ENCODE measurements at regions not wholly inside any gene's neighbourhood (a gene's known extent, or its start where the extent isn't known, plus 50 kb on each side); places are given as distances from the start of the nearest gene placed in this dataset.

DNA sequence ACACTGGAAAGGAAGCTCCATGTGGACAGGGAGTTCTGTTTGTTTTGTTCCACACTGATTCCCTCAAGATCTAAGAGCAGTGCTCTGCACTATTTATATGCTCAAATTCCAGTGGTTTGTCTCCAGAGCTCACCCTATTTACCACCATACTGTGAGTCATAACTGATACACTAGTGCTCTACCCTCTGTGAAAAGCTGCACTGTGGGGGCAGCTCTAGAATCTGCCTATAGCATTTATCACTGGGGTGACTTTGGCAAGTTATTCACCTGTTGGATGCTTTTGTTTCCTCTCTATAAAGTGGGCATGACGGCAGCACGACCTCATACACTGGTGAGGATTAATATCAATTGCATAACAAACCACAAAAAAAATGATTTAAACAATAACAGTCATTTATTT, 307.8 kb downstream of the NR2F1-AS1 start:
- no peak for DNase-seq

DNA sequence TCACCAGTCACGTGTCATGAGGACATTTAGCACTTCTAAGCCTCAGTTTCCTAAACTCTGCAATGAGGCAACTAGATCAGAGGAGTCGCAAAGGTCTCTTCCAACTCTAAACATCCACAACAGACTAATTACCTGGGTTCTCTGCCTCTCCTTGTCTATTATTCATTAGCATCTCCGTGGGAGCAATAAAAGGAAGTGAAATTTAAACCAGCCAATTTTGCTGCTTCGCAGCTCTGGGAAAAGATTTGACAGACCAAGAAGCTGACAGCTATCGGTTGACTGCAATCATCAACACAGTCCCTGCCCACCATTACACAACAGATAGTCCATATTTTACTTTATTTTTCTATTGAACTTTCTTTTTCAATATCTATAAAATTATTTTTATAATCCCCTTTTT, 308.9 kb downstream of the NR2F1-AS1 start:
- no peak for DNase-seq

DNA sequence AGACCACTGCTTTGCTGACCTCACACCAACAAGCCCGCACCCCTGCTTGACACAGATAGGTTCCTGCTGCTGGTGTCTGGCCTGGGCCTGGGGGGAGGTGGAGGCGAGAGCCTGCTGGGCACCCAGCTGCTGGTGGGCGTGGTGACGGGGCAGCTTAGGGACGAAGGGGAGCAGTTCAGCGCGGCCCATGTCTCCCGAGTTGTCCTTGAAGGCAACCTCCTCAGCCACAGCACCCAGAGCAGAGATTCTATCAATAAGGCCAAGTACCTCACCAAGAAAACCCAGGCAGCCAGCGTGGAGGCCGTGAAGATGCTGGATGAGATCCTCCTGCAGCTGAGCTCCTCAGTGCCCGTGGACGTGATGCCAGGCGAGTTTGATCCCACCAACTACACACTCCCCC, 313.3 kb downstream of the NR2F1-AS1 start:
- DNase-seq, result no peak

DNA sequence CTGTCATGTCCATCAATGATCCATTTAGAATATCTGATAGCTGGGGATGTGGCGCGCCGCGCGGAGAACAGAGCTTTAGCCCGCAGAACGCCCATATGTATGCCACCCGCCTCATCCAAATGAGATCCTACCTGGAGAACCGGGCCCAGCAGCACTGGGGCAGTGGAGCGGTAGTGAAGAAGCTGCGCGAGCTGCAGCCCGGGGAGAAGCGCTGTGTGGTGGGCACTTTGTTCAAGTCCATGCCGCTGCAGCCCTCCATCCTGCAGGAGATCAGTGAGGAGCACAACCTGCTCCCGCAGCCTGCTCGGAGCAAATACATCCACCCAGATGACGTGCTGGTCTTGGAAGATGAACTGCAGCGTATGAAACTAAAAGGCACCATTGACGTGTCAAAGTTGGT, 313.7 kb downstream of the NR2F1-AS1 start:
- DNase-seq, result no peak

DNA sequence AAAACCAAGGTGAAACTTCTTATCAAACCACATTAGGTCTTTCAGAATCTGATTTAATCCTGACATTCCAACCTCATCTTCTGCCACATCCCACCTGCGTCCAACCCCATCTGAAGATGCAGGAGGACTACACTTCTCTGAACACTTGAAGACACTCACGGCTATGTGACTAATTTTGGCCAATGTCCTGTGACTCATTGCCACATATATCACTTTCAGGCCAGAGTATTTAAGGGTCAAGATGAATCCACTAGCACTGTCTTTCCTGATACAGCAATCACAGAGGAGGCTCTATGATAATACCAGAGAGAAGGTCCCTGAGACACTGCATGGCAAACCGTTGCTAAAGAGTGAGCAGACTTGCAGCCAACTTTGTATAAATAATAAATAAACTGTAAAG, 323.4 kb downstream of the NR2F1-AS1 start:
- no peak for DNase-seq

DNA sequence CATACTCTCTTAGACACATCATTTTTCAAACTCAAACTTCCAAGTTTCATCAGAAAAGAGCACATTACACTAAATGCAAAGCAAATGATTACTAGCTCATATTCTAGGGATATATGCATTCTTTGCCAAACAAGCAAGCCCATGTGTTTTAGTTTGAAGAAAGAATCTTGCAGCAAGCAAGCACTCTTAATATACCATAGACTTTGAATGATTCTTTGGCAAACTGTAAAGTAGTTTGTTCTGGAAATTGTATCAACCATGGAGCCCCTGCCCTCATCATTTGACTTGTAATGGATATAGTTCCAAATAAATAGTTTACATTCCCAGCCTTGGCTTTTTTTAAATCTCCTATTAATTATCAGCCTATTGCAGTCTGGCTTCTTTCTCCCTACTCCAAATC, 325.2 kb downstream of the NR2F1-AS1 start:
- no peak for DNase-seq

DNA sequence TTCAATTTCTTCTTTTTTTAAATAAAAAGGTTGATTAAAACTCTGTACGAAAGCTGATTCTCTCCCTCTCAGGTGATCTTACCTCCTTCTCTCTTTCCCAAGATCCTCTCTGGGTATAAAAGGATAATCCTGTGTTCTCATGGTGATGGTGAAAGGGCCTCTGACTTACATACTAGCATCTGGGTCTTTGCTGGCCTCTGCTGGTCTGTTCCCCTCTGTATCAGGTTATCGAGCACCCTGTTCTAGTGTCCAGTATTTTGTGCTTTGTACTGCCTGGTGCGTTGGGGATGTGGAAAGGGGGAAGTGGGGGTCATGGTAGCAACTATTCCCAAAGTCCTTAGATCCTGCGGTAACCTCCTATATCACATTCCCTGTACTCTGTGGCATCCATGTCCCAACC, 328.9 kb downstream of the NR2F1-AS1 start:
- DNase-seq, result no peak

DNA sequence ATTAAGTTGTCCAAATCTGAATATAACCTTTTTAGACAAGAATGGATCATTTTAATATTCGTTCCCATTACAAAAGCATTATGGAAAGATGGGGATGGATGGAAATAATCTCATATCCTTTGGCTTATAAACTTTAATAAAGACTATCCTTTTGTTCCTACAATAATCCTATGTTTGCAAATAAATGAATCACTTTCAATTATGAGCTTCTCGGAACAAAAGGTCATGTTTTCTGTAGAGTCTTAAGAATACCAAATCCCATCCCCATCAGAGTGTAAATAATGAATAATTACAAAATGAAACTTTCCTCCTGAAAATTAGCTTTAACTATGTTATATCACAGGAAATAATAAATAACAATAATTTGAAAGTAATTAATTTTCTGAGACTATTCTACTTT, 329.7 kb downstream of the NR2F1-AS1 start:
- DNase-seq, result no peak

DNA sequence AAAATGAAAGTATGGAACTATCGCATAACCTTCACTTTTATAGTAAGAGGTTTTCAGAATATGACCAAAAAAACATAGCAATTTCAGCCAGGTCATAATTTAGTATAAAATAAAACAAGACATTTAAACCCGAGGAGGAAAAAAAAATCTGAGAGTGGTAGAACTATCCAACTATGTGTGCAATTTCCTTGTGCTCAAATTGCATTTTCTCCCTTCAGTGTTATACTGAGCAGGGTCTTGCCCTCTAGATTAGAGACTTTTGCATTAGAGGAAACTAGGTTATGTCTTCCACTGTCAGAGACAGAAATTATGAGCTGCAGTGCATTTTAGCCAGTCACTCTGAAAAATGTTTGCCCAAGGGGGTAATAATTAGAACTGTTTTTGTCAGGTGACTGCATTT, 330.6 kb downstream of the NR2F1-AS1 start:
- DNase-seq, result no peak

DNA sequence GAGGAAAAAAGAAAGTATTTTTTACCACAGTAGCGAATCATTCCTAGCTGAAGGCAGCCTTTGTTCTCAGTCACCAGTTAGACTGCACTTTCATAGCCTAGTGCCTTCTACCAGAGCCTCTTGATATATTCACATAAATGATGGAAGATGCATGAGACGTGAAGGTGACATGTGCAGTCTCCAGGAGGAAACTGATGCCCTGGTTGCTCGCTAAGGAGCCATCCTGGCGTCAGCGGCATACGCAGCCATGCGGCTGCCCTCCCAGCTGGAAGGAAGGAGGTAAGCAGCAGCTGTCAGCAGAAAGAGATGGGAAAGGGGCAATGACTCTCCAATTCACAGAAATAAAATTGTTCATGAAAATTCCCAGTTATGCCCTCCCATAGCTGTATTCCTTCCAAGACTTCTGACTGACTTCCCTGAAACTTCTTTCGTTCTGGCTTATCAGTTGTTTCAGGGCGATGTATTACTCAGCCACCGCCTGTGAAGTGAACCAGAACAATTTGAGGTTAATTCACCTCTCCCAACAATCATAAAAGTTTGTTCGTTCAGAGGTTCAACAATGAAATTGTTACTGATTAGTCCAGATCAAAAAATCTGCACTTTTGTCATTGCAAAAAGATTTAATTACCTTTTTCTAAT, 331.2 kb downstream of the NR2F1-AS1 start:
- no peak for DNase-seq

DNA sequence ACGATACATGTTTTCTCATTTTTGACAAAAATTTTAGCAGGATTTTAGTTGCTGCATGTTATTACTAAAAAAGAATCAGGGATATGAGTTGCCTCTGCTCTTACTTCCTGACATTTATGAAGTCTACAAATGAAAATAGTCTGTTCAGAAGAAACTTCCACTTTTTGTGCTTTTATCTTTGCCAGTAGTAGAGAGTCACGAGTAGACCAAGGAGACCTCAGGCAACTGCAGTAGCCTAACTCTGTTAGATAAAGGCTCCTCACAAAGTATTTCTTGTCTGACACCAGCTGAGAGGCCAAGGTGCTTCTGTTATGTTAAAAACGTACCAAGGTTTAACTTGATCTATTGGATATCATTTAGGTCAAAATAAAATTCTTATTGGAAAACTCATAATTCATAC, 333.9 kb downstream of the NR2F1-AS1 start:
- DNase-seq, result no peak

DNA sequence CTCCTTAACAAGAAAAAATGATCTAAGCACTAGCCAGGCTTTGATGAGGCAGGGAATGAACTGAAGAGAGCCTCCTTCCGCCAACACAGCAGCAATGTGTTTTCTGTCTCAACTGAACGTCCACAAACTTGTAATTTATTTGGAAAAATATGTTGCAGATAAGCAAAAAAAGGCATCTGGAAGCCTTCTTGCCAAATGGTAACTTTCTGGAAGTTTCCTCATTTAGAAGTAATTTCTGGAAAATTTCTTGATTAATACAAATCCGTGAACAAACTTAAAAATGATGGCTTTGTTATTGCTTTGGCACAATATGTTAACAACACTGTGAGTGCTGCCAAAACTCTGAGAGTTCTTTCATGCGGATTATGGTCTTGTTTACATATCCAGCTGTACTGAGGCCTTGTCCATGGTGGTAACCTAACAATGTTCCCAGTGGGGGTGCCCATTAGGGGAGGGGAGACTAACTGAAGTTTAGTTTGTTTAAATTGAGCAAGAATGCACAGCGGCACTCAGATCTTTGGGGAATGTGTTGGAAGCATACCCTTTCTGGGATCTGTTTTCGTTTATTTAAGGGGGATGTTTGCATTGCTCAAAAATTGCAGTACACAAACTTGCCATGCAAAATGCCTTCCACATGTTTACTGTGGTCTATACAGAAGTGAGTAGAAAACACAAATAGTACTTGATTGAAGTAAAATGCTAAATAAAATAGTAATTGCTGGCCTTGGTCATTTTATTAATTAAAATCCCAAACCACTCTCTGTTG, 334.7 kb downstream of the NR2F1-AS1 start:
- DNase-seq, result no peak

DNA sequence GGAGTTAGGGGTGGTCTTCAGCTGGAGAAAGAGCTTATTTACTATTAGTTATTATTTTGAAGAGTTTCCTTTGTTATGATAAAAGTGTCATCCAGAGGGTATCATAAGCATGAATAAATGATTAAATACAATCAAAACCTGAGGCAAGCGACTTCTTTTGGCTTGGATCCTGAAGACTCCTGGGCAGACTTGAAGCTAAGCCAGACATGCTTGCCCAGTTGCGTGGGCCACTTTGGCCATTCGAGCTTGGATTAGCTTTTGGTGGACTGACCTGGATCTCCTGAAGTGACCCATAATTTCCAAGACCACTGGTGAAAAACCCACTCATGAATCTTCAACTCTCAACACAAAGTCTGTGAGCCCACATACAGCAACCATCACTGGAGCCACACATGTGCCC, 335.8 kb downstream of the NR2F1-AS1 start:
- DNase-seq, result no peak

DNA sequence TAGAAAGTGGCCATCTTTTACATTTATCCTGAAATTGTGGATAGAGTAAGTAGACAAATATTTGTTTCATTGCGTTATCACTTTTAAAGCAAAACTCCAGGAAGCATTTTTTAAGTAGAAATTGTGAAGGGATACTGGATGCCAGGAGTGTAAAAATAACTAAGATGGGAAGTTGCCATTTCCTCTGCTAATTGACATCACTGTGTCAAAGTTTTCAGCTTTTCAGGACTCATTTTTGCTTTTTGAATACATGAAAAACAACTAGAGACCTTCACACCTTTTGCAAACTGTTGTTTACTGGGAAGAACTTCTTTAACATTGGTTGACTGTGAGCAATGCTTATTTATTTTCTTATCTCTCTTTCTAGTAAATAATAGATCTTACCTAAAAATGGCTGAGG, 337.5 kb downstream of the NR2F1-AS1 start:
- DNase-seq, result no peak

DNA sequence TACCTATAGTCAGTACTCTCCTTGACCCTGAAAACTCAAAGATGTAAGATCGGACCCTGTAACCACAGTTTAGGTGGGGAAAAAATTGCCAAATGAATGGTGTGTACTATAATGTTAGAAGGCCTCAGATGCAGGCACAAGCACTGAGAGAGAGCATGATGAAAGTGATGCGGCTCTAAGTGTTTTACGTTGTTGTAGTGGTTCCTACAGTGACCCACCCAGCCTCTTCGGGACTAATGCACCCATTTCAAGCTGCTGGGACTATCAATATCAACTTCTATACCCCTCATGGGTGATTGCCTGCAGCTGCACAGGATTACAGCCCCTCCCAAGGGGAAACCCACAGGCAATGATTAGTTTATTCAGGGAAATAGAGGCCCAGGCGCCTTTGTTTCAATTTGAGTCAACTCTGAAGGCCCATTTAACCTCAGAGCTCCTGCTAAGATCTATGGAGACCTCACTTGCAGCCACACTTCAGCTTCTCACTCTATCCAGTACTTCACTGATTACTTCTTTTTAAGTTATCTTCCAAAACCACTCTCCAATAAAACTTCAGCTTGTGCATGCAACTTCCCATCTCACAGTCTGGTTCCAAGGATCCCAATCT, 340.7 kb downstream of the NR2F1-AS1 start:
- no peak for DNase-seq

DNA sequence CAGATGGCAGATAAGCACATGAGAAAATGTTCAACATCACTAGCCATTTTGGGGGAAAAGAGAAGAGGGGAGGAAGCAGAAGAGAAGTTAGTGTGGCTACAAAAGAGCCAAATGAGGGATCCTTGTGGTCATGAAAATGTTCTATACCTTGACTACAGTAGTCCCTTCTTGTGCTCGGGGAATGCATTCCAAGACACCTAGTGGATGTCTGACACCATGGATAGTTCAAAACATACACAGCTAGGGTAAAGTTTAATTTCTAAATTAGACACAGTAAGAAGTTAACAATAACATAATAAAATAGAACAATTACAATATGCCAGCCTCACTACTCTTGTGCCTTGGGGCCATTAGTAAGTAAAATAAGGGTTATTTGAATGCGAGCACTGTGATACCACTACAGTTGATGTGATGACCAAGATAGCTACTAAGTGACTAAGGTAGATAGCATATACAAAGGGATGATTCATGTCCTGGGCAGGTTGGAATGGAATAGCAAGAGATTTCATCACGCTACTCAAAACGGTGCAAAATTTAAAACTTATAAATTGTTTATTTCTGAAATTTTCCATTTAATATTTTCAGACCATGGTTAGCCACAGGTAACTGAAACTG, 344.1 kb downstream of the NR2F1-AS1 start:
- DNase-seq, result no peak

DNA sequence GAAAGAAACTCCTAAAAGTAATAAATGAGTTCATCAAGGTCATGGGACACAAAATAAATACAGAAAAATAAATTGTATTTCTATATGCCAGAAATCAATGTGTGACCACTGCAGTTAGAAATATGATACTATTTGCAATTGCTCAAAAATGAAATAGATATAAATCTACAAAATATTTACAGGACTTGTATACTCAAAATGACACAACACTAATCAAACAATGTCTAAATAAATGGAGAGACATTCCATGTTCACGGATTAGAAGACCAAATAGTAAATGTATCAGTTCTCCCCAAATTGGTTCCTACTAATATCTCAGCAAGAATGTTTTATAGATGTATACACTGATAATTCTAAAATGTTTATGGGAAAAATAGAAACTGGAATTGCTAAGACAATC, 345.3 kb downstream of the NR2F1-AS1 start:
- no peak for DNase-seq

DNA sequence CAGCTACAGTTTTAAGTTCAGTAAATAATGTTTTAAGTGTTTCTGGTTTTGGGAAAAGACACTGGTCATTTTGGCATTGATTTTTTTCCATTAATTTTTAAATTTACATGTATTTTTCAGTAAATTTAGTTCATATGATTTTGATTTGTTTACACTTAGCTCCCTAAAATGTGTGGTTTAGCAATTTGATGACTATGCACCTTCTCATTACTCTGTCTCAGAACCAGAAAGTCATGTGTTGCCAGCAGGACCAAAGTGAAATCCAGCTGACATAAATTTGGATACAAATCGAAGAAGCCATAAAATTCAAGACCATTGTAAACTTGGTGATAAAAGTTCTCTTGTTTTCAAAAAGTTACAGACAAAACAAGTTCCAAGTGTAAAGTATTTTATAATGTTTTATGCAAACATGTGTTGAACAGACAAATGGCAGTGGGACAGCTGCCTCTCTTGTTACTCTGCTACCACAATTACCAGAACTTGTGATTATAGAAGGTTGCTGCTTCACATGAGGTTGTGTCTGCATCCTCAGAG, 354.8 kb downstream of the NR2F1-AS1 start:
- no peak for DNase-seq

DNA sequence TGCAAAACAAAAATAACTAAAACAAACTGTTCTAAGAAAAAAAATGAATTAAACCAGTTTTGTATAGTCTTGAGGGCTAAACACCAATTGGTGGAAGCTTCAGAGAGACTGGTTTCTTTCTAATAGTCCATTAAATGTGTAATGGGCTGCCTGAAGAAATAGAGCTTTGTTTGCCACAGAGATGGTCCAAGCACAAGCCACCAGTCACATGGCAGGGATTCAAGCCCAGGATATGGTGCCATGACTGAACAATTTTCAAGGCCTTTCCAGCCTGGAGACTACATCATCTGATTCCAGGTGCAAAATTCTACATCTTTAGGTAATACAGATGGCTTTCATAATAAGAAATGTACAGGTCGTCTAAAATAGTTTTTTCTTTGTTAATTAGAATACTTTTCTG, 355.3 kb downstream of the NR2F1-AS1 start:
- no peak for DNase-seq

DNA sequence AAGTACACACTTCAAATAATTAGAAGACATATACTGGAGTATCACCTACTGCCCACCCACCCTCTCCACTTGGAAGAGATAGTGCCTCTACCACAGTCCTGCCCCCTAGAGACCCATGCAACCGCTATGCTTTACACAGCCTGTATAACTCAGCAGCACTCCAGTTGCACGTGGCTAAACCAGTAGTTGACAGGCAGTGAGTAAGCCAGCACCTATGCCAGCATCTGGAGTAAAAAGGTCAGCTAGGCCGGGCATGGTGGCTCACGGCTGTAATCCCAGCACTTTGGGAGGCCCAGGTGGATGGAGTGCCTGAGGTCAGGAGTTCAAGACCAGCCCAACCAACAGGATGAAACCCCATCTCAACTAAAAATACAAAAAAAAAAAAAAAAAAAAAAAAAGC, 356.4 kb downstream of the NR2F1-AS1 start:
- no peak for DNase-seq

DNA sequence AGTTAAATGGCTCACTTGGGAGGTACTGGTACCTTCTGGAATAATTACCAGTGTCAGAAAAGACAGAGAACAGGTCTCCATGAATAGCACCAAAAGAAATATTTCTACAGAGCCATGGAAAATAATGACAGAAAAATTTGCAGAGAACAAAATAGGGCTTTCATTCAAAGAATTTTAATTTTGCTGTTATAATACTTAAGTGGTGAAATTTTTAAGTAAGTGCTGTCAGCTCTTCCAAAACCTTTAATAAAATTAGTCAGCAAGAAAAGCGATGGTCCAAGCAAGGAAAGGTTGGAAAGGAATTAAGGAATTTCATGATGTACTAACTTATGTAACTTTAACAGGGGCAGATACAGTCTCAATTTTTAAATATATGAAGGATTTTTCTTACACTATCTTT, 359.2 kb downstream of the NR2F1-AS1 start:
- DNase-seq, result no peak

DNA sequence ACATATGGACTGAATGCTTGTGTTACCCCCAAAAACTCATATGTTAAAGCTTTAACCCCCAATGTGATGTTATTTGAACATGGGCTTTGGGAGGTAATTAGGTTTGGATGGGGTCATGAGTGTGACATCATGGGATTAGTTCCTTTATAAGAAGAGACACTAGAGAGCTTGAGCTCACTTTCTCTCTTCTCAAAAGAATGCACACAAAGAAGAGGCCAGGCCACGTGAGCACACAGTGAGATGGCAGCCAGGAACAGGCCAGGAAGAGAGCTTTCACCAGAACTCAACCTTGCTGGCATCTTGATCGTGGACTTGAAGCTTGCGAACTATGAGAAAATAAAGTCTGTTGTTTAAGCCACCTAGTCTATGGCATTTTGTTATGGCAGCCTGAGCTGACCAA, 360.6 kb downstream of the NR2F1-AS1 start:
- no peak for DNase-seq

DNA sequence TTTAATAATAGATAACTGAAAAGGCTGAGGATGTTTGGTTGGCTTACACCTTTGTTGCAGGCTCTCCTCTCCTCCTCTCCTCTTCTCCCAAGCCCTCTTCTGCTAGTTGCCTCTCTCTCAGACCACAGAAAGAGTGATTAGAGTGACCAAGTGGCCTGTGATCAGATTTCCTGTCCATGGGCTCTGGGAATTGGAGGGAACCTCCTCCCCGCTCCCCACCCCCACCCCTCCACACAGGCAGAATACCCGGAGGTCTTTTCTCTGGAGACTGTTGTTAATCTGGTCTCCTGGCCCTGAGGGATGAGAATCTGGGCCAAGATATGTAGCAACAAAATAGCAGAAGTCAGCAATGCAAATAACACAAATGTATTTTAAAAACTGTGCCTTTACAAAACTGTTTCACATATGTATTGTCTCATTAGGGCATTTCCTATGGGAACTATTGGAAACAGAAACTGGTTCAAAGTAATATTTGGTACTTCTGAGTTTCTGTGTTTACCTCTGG, 361.3 kb downstream of the NR2F1-AS1 start:
- no peak for DNase-seq
